8988T (cell line): ENCODE measurements at regions not wholly inside any gene's neighbourhood (a gene's known extent, or its start where the extent isn't known, plus 50 kb on each side); places are given as distances from the start of the nearest gene placed in this dataset.

Experiments used
- DNase-seq: peaks from one replicate; pipeline ENCODE4 v3.0.0; 2011

DNA sequence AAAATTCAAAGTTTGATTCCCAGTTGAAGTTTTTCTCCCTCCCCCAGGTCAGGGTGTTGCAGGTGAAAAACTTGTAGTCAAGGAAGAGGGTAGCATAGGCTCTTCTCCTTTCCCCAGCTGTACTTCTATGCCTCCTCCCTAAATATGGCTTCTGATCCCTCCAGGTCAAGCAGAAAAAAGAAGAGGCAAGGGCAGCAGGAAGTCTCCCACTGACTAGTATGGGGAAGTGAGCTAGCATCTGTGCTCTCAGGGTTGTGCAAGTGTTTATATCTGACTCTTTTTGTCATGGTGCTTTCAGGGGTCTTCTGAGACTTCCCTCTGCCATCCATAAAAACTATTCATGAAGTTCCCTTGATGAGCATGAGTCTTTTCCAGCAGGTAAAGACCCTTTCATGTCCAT, 76.0 kb downstream of the ATPSCKMT start:
- DNase-seq = no peak

- no peak for DNase-seq
Measured at GRCh38 chr5:10172247-10172646, 77.4 kb downstream of the ATPSCKMT start.

DNA sequence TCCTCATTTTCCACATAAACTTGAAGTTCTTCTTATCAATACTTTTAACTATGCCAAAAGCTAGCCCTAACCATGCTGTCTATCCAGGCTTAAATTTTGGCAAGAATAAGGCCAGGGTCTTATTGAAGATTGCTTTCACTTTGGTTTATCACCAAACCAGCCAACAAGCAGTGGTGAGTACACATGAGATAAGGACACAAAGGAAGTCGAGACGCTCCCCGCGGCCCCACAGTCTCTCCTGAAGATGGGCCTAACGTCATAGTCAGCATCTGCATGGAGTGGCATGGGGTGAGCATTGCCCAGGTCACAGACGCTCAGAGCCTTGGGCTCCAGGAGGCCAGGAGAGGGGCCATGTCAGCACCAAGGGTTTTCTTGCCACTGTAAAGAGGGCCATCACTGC, 80.3 kb downstream of the ATPSCKMT start:
- DNase-seq = no peak

DNA sequence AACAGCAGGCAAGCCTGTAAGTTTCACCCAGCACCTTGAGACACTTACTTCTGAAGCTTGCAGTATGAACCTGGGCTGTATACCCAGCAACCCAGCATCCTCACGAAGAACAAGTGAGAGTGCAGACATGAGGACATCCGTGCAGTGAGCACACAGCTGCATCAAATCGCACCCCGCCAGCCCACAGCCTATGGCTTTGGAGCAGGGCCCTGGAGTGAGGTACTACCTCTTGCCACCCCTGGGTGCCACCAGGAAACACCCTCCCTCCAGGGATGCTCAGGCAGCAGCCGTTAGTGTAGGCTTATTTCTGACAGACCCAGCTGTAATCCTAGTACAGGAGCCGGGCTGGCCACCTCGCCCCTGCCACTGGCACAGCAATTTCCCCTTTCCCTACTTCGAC, 81.4 kb downstream of the ATPSCKMT start:
- DNase-seq = no peak

GRCh38 chr5:10167806-10168205, 81.9 kb downstream of the ATPSCKMT start:
- no peak for DNase-seq

DNA sequence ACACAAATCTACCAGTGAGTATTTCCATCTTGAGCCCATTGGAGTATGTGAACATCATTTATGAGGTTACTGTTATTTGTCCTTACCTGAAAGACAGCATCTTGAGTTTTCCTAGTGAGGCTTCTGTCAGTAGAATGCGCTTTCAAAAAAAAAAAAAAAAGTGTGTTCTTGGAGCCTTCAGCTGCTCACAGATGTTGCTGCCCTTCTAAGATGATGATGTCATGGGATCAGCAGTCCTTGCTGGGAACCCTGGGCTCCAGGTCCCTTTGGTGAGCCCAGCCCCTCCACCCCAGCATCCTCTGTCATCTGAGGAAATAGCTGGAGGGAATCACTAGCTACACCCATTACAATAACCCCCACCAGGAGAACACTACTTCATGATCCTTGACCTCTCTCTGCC, 83.3 kb downstream of the ATPSCKMT start:
- DNase-seq = no peak

- DNase-seq = no peak
Measured at GRCh38 chr5:10162468-10162867, 87.2 kb downstream of the ATPSCKMT start.

GRCh38 chr5:10161778-10162177, 87.9 kb downstream of the ATPSCKMT start:
- DNase-seq = no peak

- no peak for DNase-seq
Measured at GRCh38 chr5:10160241-10160640, 89.4 kb downstream of the ATPSCKMT start.

DNA sequence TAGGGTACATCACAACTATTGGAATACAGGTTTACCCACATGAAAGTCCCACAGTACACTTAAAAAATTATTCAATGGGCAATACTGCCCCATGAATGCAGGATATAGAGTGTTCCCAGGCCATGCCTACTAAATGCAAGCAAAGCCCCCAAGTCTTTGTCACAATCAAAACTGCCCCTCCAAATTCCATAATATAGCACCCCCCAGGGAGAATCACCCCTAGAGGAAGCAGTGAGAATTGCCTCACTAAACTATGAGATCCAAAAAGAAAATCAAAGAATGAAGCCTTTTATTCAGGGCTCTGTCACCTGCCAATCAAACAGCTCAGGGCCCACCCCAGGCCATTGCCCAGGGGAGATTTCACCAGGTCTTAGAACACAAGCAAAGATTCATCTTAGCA, 90.8 kb downstream of the ATPSCKMT start:
- DNase-seq = no peak

GRCh38 chr5:10157085-10157669, 92.5 kb downstream of the ATPSCKMT start:
- no peak for DNase-seq

DNA sequence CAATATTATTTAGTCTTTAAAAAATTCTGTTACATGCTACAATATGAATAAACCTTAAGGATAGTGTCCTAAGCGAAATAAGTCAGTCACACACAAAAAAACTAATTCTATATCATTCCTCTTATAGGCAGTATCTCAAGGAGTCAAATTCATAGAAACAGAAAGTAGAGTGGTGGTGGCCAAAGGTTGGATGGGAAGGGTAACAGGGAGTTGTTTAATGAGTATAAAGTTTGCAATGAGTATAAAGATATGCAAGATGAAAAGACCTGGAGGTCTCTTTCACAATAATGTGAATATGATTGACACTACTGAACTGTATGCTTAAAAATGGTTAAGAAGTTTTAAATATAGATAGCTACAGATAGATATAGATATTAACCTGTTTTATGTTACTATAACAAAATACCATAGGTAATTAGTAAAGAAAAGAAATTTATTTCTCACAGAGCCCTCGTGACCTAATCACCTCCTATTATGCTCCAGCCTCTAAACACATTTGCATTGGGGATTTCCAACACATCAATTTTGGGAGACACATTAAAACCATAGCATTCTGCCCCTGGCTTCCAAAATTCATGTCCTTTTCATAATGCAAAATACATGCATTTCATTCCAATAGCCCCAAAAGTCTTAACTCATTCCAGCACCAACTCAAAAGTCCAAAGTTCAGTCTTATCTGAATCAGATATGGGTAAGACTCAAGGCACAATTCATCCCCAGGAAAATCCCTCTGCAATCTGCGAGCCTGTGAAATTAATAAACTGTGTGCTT, 93.6 kb downstream of the ATPSCKMT start:
- DNase-seq = no peak

DNA sequence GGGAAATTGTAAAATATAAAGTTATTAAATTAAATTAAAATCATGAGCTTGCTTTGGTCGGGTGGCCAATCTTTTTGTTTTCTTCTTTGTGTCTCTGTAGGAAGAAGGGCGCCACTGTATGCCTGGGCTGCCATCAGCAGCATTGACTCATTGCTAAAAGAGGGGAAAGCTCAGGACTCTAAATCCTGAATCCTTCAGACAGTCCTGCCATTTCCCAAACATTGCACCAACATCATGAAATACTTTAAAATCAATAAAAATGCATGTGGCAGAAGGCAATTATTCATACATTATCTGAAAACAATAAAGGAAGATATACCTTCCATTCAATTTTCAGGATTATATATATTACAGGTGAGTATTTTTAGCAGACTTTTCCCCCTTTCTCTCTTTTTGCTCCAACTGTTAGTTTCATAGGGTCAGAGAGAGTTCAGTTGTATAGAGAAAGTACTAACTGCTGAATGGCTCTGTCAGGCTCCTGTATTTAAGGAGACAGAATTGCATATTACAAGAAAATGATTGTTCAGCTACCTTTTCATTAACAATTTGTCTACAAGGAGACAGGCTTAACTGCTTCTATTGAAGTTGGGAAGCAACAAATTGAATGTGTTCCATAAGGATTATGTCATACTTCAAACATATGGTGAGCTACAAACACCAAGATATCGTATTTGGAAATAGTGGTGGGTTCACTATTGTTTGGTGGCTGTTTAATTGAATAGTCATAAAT, 95.7 kb downstream of the ATPSCKMT start:
- DNase-seq = no peak

DNA sequence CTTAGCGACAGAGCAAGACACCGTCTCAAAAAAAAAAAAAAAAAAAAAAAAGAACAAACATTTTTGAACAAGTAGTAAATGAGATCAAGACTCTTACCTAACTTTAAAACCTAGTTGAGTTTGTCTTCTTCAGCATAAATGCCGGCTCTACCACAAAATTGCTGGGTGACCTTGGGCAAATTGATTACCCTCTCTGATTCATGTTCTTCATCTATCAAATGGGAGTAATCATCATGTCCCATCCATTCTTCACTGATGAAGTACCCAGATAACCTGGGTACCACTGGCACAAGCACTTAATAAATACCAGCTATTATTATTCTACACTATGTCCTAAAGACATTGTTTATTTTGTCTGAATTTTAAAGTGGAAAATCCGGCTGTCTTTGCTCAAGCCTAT, 96.3 kb downstream of the ATPSCKMT start:
- DNase-seq = no peak

DNA sequence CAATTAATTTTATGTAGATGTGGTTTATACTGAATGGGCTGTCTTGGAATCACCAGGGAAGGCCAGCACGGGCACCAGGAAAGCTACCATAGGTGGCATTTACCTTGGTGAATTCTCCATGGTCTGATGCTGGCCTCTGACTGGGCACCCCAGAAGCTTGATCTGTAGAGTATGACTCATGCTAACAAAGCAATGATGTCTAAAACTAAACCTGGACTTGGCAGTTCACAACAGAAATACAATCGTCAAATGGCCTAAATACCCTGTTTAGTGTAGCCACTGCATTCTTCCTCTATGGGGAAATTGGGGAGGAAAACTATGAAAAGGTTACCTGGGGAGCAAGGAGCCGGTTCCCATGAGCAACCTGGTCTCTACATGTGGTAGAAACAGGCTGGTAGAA, 98.0 kb downstream of the ATPSCKMT start:
- no peak for DNase-seq

DNA sequence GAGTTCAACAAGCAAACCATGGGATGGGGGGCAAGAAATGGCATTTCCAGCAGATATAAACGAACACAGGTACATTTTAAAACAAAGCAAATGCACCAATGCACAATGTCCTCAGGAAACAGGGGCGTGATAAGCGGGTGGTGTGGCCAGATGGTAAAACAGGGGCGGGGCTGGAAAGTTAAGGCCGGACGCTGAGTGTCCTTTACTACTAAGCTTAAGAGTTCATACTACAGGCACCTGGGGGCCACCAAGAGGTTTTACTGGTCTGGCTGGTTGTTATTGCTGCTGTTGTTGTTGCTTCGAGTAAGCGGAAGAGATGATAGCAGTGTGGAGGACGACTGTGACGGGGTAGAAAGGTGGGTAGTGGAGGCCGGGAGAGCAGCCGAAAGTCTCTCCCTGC, 99.8 kb downstream of the ATPSCKMT start:
- DNase-seq = no peak

DNA sequence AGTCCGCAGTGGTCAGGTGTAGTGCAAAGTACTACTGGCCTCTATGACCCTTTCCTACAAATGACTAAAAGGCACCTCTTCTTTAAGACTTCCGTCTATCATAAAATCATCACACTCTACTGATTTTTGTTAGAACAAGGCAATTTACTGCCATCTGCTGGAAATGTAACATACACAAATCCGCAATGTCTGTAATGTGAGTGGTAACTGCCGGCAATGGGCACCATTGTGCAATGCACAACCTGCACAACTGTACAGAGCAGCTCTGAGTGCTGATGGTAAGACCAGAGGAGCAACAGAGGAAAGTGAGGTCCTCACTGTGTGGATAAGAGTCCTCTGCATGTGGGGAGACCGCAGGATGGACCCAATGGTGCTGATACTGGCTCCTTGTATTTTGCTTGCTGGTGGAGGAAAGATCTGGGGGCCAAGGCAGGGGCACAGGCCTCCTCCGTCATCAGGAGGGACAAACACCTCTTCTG, 103.7 kb downstream of the ATPSCKMT start:
- no peak for DNase-seq

DNA sequence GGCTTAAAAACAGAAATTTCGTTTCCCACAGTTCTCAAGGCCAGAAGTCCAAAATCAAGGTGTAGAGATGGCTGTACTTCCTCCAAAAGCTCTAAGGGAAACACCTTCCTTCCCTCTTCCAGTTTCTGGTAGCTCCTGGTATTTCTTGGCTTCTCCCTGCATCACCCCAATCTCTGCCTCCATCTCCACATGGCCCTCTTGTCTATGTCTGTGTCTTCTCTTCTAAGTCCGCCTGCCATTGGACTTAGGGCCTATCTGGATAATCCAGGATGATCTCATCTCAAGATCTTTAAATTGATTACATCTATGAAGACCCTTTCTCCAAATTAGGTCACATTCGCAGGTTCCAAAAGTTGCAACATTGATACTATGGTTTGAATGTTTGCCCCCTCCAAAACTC, 105.6 kb downstream of the ATPSCKMT start:
- DNase-seq = no peak

GRCh38 chr5:10140195-10140973, 109.3 kb downstream of the ATPSCKMT start:
- DNase-seq = peak; percentile 68

DNA sequence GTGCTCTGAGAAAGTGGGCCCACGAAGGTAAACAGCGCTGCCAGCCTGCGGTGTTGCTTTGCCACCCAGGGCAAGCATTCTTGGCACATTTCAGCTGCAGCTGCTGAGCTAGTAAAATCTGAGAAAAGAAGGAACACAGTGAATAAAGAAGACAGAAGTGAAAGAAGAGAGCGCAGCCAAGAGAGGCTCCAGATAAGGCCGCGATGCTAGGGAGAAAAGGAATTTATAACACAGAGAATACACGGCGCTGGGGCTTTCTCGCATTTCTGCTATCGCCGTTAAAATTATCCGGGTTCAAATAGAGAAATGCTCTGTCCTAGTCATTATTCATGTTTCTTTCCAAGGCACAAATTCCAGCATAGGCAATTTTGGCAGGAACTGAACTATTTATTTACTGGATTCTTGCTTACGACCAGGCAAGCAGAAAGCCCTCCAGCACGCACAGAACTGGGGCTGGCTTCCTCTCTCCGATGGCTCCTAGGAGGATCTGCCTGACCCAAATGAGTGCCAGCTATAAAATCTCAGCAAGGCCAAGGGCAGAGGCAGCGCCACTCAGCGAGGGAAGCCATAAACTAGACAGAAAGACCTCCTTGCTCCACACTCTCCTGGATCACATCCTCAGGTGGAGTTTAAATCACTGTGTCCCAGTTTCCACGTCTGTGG, 111.2 kb downstream of the ATPSCKMT start:
- DNase-seq = no peak

DNA sequence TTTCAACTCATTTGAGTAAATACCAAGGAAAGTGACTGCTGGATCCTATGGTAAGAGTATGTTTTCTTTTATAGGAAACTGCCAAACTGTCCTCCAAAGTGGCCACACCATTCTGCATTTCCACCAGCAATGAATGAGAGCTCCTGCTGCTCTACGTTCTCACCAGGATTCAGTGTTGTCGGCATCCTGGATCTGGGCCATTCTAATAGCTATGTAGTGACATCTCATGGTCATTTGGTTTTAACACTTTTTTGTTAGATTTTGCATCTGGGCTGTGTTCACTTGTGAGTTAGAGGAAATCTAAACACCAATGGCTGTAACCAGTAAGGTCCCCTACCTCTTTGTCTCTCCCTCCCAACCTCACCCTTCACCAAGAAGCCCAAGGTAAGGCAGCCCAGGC, 115.9 kb downstream of the ATPSCKMT start:
- DNase-seq = no peak

- DNase-seq = no peak
Measured at GRCh38 chr5:10130881-10131280, 118.8 kb downstream of the ATPSCKMT start.

- DNase-seq = no peak
Measured at GRCh38 chr5:10126900-10127299, 122.8 kb downstream of the ATPSCKMT start.
